GM12872 (cell line): ENCODE measurements at regions not wholly inside any gene's neighbourhood (a gene's known extent, or its start where the extent isn't known, plus 50 kb on each side); places are given as distances from the start of the nearest gene placed in this dataset.

ENCODE experiments used
- TF ChIP-seq, protein P1 (sequence below): IDR thresholded peaks from 3 replicates; pipeline ENCODE4 v1.5.1; 2011; ENCODE audit warnings: low read depth, mild to moderate bottlenecking, low read length, moderate library complexity; ENCODE audit not compliant: insufficient read depth

DNA sequence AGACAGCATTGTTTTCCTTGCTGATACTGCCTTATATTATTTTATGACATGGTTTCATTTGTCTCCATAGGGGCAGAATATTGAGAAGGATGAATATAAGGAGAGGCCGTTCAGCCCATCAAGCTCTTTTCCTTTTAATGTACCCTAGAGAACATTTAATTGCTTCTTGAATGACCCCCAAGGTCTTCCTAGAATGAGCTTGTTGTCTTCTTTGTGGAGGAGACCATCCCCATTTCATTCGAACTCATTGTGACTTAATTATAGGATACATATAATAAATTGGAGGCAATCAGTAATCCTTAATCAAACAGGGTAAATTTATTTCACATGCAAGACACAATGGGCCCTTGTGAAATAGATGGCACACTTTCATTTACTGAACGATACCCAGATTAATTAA lies 231.3 kb downstream of the MDFIC start:
- TF ChIP-seq, protein P1, sequence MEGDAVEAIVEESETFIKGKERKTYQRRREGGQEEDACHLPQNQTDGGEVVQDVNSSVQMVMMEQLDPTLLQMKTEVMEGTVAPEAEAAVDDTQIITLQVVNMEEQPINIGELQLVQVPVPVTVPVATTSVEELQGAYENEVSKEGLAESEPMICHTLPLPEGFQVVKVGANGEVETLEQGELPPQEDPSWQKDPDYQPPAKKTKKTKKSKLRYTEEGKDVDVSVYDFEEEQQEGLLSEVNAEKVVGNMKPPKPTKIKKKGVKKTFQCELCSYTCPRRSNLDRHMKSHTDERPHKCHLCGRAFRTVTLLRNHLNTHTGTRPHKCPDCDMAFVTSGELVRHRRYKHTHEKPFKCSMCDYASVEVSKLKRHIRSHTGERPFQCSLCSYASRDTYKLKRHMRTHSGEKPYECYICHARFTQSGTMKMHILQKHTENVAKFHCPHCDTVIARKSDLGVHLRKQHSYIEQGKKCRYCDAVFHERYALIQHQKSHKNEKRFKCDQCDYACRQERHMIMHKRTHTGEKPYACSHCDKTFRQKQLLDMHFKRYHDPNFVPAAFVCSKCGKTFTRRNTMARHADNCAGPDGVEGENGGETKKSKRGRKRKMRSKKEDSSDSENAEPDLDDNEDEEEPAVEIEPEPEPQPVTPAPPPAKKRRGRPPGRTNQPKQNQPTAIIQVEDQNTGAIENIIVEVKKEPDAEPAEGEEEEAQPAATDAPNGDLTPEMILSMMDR, result no peak

DNA sequence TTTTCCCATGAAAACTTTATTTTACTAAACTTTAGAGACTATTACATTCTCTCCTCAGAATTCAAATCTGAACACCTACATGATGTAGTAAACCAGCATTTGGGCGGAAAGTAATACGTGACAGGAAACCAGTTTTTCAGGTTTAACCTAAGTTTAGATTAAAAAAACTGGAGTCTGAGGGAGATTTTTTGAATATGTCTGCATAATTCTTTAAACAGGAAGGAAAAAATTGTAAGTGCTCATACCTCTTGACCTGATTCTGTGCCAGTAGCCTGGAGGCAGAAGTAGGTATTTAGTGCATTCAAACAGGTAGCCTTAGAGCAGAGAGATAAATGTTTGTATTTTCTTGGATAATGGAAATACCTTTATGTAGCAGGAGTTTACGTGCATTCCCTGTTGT lies 224.3 kb downstream of the MDFIC start:
- TF ChIP-seq, protein P1, result no peak

DNA sequence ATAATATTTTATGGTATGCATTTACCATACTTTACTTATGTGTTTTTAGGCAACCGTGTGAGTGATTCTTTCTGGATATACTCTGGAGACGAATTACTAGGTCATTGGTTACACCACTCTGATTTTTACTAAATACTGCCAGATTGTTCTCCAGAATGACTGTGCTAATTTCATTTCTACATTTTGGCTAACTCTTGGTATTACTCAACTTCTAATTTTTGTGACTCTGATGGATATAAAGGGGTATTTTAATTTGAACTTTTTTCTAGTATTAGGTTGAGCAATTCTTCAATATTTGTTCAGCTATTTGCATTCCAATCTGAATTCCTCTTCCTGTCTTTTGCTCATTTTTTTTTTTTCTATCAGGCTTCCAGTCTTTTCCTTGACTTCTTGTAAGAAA lies 223.6 kb downstream of the MDFIC start:
- TF ChIP-seq, protein P1, result no peak

DNA sequence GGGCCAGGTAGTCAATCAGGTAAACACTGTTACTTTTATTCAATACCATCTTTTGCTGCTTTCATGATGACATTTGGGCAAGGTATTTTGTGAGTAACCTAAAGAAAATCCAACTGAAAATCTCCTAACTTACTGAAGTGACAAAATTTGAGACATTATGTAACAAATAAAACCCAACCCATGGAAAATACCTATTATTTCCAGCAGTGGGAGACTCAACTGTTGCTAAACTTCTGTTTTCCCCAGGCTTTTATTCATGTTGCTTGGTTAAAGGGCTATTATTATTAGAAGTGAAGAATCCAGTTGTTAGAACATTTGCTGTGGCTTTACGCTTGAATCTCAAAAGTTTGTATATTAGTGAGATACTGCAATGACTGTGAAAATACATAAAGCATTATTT lies 215.9 kb downstream of the MDFIC start:
- TF ChIP-seq, protein P1, result no peak

DNA sequence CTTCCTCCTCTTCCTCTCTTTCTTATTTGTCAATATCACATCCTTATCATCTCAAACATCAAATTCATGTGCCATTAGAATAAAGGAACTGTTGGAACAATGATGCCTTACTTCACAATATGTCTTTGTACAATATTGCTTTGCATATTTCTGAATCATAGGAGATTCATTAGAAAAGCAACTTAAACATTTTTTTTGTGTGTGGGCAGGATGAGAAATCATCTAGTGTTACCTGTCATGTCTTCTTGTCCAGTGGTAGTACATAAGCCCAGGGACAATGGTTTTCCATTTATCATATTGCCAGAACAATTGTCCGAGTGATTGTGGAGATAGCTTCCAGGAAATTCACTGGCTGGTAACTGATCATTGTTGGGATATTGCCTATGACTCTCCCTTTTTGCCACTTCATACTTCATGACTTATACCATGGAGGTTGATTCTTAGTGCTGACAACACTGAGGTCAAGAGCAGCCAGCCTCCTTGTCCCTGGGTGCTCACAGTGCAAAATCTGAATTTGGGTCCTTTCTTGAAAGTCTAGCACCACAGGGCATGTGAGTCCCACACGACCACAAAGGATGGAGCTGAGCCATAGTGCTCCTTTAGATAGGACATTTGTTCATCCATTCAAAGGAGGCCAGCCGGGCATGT lies 215.0 kb downstream of the MDFIC start:
- TF ChIP-seq, protein P1, result no peak

DNA sequence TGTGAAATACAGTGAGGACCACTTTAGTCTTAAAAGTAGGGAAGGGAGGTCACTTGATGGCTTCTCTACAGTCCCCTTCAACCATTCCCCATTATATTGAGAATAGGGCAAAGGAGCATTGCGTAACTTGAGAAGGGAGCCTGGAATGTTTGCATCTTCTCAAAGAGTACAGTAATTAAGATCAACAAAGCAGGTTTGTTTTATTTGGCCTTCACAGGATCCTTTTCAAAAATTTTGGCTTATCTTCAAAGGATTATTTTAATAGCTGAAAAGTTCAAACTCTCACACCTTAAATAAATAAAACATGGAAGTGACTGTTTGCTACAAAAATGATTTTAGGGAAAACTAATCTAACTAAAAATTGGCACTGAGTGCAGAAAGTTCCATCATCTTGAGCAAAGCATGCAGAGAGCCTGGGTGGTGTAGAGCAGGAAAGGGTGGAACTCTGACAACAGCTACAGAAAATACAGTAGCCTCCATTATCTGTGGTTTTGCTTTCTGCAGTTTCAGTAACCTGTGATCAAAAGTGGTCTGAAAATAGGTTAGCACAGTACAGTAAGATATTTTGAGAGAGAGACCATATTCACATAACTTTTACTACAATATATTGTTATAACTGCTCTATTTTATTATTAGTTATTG lies 214.0 kb downstream of the MDFIC start:
- TF ChIP-seq, protein P1, result no peak

DNA sequence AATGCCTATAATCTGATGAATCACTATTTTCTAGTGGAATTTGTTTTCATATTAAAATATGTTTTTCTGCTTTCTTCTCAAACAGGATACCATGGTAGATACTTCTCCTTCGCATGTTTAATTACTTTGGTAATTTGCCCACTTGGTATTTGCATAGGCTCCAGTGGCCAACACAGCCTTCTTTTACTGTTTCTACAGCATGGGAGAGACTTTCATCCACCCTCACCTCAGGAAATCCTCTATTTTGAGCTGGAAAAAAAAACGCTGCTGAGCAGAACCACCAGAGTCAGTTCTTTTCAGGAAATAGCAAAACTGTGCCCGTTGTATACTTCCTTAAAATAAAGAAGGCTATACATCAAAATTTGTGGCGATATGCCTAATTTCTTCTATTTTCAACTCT lies 213.3 kb downstream of the MDFIC start:
- TF ChIP-seq, protein P1, result no peak
